WTC11 (cell line): ENCODE measurements at regions not wholly inside any gene's neighbourhood (a gene's known extent, or its start where the extent isn't known, plus 50 kb on each side); places are given as distances from the start of the nearest gene placed in this dataset.
"Not testable (repeated sequence)": the region's sequence is repeated elsewhere in the genome, so short reads cannot be mapped to it uniquely, and the experiment has no call there.

Experiments used
- ATF3 ChIP-seq: sonication (generic); formaldehyde crosslinking; conservative IDR thresholded peaks from 2 replicates; pipeline ENCODE4 v1.8.1; 2022; ENCODE audit warnings: mild to moderate bottlenecking, missing genetic modification reagents
- CREB1 ChIP-seq: sonication (generic); formaldehyde crosslinking; IDR thresholded peaks from 2 replicates; pipeline ENCODE4 v1.8.0; 2023; ENCODE audit warnings: mild to moderate bottlenecking, missing genetic modification reagents
- CTCF ChIP-seq: fragments of 200-600 bp; IDR thresholded peaks from 2 replicates; pipeline ENCODE4 v1.8.0; 2022; ENCODE audit warnings: antibody characterized with exemption
- GABPB1 ChIP-seq: sonication (generic); formaldehyde crosslinking; IDR thresholded peaks from 2 replicates; pipeline ENCODE4 v1.8.1; 2023; ENCODE audit warnings: mild to moderate bottlenecking, missing genetic modification reagents
- RELA ChIP-seq: sonication (generic); formaldehyde crosslinking; IDR thresholded peaks from 2 replicates; pipeline ENCODE4 v1.8.1; 2022; ENCODE audit warnings: missing genetic modification reagents, mild to moderate bottlenecking, borderline replicate concordance
- ZNF281 ChIP-seq: sonication (generic); formaldehyde crosslinking; IDR thresholded peaks from 2 replicates; pipeline ENCODE4 v1.8.0; 2023; ENCODE audit warnings: mild to moderate bottlenecking, missing genetic modification reagents
- TF ChIP-seq, protein P1 (sequence below): sonication (generic); formaldehyde crosslinking; IDR thresholded peaks from 2 replicates; pipeline ENCODE4 v1.8.1; 2023; ENCODE audit warnings: mild to moderate bottlenecking, moderate library complexity, missing genetic modification reagents
- TF ChIP-seq, protein P2 (sequence below): sonication (generic); formaldehyde crosslinking; IDR thresholded peaks from 2 replicates; pipeline ENCODE4 v1.8.0; 2022; ENCODE audit warnings: mild to moderate bottlenecking, missing genetic modification reagents
- TF ChIP-seq, protein P3 (sequence below): sonication (generic); formaldehyde crosslinking; IDR thresholded peaks from 2 replicates; pipeline ENCODE4 v1.8.1; 2023; ENCODE audit warnings: mild to moderate bottlenecking, missing genetic modification reagents, moderate library complexity

- TF ChIP-seq, protein P1, sequence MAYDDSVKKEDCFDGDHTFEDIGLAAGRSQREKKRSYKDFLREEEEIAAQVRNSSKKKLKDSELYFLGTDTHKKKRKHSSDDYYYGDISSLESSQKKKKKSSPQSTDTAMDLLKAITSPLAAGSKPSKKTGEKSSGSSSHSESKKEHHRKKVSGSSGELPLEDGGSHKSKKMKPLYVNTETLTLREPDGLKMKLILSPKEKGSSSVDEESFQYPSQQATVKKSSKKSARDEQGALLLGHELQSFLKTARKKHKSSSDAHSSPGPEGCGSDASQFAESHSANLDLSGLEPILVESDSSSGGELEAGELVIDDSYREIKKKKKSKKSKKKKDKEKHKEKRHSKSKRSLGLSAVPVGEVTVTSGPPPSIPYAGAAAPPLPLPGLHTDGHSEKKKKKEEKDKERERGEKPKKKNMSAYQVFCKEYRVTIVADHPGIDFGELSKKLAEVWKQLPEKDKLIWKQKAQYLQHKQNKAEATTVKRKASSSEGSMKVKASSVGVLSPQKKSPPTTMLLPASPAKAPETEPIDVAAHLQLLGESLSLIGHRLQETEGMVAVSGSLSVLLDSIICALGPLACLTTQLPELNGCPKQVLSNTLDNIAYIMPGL (CRISPR knock-in tag): not testable (repeated sequence)
- not testable (repeated sequence) for TF ChIP-seq RELA; CTCF; GABPB1; ATF3 (CRISPR knock-in tag); ZNF281 (CRISPR knock-in tag); CREB1
- TF ChIP-seq, protein P2, sequence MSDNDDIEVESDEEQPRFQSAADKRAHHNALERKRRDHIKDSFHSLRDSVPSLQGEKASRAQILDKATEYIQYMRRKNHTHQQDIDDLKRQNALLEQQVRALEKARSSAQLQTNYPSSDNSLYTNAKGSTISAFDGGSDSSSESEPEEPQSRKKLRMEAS (CRISPR knock-in tag): not testable (repeated sequence)
- TF ChIP-seq, protein P3, sequence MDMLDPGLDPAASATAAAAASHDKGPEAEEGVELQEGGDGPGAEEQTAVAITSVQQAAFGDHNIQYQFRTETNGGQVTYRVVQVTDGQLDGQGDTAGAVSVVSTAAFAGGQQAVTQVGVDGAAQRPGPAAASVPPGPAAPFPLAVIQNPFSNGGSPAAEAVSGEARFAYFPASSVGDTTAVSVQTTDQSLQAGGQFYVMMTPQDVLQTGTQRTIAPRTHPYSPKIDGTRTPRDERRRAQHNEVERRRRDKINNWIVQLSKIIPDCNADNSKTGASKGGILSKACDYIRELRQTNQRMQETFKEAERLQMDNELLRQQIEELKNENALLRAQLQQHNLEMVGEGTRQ (CRISPR knock-in tag): not testable (repeated sequence)
Observed at GRCh38 chr1:146472192-146472861, 243.5 kb upstream of the NOTCH2NLA start.
